ENCODE measurements at regions not wholly inside any gene's neighbourhood (a gene's known extent, or its start where the extent isn't known, plus 50 kb on each side); places are given as distances from the start of the nearest gene placed in this dataset.

DNA sequence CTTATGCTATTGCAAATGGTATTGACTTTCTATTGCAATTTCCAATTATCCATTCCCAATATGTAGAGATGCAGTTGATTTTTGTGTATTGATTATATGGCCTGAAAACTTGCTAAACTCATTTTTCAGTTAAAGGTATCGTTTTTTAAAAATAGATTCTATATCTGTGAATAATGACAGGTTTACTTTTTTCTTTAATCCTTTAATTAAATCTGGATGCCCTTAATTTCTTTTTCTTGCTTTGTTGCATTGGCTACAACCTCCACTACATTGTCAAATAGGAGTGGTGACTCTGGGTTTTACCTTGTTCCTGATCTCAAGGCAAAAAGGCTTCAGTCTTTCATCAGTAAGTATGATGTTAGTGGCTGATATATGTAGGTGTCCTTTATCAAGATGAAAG is 522.4 kb downstream of the MATN1 start:
- DNase-seq (ENCODE audit: low read depth), result no peak
- H3K4me3 ChIP-seq (replicated peaks; ENCODE audit: low read depth, low read length), result no peak overlapping the region
- TF ChIP-seq, protein P1, sequence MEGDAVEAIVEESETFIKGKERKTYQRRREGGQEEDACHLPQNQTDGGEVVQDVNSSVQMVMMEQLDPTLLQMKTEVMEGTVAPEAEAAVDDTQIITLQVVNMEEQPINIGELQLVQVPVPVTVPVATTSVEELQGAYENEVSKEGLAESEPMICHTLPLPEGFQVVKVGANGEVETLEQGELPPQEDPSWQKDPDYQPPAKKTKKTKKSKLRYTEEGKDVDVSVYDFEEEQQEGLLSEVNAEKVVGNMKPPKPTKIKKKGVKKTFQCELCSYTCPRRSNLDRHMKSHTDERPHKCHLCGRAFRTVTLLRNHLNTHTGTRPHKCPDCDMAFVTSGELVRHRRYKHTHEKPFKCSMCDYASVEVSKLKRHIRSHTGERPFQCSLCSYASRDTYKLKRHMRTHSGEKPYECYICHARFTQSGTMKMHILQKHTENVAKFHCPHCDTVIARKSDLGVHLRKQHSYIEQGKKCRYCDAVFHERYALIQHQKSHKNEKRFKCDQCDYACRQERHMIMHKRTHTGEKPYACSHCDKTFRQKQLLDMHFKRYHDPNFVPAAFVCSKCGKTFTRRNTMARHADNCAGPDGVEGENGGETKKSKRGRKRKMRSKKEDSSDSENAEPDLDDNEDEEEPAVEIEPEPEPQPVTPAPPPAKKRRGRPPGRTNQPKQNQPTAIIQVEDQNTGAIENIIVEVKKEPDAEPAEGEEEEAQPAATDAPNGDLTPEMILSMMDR (IDR thresholded peaks at IDR 0.05; ENCODE audit: low read length, missing control alignments), result no peak

DNA sequence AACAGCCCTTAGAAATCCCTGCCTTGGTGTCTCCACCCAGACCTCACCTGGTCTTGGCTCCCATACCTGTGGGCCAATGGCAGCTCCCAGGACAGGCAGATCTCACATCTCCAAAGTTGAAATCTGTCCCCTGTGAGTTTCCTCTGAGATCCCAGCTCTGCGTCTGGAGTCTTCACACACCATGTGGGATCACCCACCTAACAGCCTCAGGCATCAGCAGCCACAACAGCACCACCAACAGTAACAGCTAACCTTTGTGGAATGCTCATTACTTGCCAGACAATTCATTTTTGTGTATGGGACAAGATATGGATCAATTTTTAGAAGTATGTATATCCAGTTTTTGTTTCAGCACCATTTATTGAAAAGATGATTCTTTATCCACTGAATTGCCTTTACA is 523.2 kb downstream of the MATN1 start:
- TF ChIP-seq, protein P1 (IDR thresholded peaks at IDR 0.05; ENCODE audit: low read length, missing control alignments), result no peak
- no peak overlapping the region for H3K4me3 ChIP-seq (replicated peaks; ENCODE audit: low read depth, low read length)
- no peak for DNase-seq (ENCODE audit: low read depth)

DNA sequence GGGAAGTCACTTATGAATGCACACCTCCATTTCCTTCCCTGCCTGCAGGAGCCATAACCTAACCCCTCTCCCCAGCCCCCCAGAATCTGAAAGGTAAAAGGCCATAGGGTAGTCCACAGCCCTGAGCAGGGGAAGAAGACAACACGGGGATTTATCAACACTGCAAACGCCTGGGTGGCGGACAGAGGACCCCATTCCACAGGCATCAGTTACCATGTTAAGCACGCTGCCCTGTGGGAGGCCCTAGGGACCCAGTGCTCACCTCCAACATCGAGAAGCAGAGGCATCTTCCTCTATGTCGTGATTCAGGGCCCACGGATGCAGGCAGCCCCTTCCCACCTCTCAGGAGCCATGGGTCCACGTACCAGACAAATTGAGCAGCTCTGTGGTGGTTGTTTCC is 523.8 kb downstream of the MATN1 start:
- TF ChIP-seq, protein P1 (IDR thresholded peaks at IDR 0.05; ENCODE audit: low read length, missing control alignments), result no peak
- no peak overlapping the region for H3K4me3 ChIP-seq (replicated peaks; ENCODE audit: low read depth, low read length)
- no peak for DNase-seq (ENCODE audit: low read depth)

DNA sequence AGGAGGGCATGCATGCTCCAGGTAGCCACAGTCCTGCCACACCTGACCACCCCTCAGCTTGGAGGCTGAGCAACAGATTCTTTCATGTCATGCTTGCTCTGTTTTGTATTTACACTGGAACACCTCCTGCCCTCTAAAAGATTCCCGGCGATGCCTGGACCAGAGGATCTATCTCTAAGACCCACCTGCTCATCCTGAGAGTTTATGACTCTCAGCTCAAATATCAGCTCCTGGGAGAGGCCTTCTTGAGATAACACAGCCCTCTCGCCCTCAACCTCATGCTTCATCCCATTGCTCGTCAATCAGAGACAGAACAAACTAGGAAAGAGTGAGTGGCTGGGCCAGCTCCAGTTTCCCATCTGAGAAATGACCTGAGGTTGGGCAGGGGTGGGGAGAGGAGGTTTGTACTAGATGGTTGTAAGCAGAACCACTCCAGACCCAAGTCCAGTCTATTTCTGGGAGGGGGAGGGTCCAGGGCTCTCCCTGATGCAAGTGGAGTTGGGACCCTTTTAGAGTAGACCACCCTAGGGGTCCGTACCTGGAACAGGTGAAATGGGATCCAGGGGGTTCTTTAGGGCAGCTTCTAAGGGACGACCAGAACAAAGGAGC is 524.5 kb downstream of the MATN1 start:
- no peak for DNase-seq (ENCODE audit: low read depth)
- TF ChIP-seq, protein P1 (IDR thresholded peaks at IDR 0.05; ENCODE audit: low read length, missing control alignments), result no peak
- no peak overlapping the region for H3K4me3 ChIP-seq (replicated peaks; ENCODE audit: low read depth, low read length)

DNA sequence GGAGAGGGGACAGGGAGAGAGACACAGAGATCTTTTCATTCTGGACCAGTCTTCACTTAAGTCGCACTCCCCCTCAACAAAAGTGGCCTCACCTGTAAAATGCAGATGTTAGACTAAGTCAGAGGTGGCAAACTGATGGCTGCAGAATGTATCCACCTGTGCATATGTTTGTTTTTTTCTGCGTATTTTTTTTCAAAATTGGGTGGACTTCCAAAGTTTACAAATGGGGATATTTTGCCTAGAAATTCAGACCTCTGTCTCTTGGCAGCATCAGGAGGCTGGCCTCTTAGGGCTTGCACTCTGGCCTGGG is 525.0 kb downstream of the MATN1 start:
- DNase-seq (ENCODE audit: low read depth), result no peak
- TF ChIP-seq, protein P1 (IDR thresholded peaks at IDR 0.05; ENCODE audit: low read length, missing control alignments), result no peak
- no peak overlapping the region for H3K4me3 ChIP-seq (replicated peaks; ENCODE audit: low read depth, low read length)

DNA sequence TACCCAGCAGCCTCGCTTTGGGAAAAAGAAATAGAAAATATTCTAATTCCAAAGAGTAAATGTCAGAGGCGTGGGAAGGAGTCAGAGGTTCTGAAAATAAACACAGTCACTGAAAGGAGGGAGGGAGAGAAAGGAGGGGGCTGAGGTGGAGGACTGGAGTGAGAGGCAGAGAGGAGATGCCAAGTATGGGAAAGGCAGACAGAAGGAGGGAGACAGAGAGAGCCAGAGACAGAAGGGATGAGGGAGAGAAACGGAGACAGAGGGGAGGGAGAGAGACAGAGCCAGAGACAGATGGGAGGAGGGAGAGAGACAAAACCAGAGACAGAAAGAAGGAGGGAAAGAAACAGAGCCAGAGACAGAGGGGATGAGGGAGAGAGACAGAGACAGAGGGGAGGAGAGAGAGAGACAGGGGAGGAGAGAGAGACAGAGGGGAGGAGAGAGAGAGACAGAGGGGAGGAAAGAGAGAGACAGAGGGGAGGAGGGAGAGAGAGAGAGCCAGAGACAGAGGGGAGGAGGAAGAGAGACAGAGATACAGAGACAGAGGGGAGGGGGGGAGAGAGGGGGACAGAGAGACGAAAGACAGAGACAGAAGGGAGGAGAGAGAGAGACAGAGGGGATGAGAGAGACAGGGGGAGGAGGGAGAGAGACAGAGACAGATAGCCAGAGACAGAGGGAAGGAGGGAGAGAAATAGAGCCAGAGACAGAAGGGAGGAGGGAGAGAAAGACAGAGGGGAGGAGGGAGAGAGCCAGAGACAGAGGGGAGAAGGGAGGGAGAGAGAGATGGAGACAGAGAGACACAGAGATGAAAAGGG is 525.5 kb downstream of the MATN1 start:
- H3K4me3 ChIP-seq (replicated peaks; ENCODE audit: low read depth, low read length), result no peak overlapping the region
- DNase-seq (ENCODE audit: low read depth), result no peak
- TF ChIP-seq, protein P1 (IDR thresholded peaks at IDR 0.05; ENCODE audit: low read length, missing control alignments), result no peak

Data from fibroblast of pulmonary artery (primary cell).